Central memory CD8-positive, alpha-beta T cell (primary cell): ENCODE measurements at regions not wholly inside any gene's neighbourhood (a gene's known extent, or its start where the extent isn't known, plus 50 kb on each side); places are given as distances from the start of the nearest gene placed in this dataset.

Source experiments
- ATAC-seq: fragments of 150-1000 bp; cut with Tn5 transposase; replicated peaks from 2 replicates; pipeline ENCODE4 v1.10.0; 2022; ENCODE audit warnings: mild to moderate bottlenecking, moderate FRiP score, moderate number of reproducible peaks; ENCODE audit not compliant: poor library complexity, severe bottlenecking; ENCODE audit errors: extremely low read depth
- DNase-seq, 2 donors: peaks; one replicate each; pipeline ENCODE4 v3.0.0; 2021; ENCODE audit warnings: low spot score in 2 of 2
- H3K27ac Mint-ChIP-seq: one replicate; pipeline ENCODE4 v1.8.0; 2022; ENCODE audit warnings: low read depth, mild to moderate bottlenecking, moderate library complexity, mixed read lengths
- H3K27me3 Mint-ChIP-seq: one replicate; pipeline ENCODE4 v1.8.0; 2022; ENCODE audit warnings: mixed read lengths
- H3K36me3 Mint-ChIP-seq: one replicate; pipeline ENCODE4 v1.8.0; 2022; ENCODE audit warnings: mild to moderate bottlenecking, moderate library complexity, mixed read lengths; ENCODE audit not compliant: insufficient read depth
- H3K4me1 Mint-ChIP-seq: one replicate; pipeline ENCODE4 v1.8.0; 2022; ENCODE audit warnings: mixed read lengths
- H3K4me3 Mint-ChIP-seq: one replicate; pipeline ENCODE4 v1.8.0; 2022; ENCODE audit warnings: mild to moderate bottlenecking, moderate library complexity, mixed read lengths
- H3K9me3 Mint-ChIP-seq: one replicate; pipeline ENCODE4 v1.8.0; 2022; ENCODE audit warnings: mixed read lengths

GRCh38 chr16:35881654-35882053, 2422.2 kb downstream of the TP53TG3F start:
- Mint-ChIP-seq H3K9me3 (peaks cover 26% of the 10 kb centered on the region), H3K27me3 (no peaks in the 10 kb centered on the region)

DNA sequence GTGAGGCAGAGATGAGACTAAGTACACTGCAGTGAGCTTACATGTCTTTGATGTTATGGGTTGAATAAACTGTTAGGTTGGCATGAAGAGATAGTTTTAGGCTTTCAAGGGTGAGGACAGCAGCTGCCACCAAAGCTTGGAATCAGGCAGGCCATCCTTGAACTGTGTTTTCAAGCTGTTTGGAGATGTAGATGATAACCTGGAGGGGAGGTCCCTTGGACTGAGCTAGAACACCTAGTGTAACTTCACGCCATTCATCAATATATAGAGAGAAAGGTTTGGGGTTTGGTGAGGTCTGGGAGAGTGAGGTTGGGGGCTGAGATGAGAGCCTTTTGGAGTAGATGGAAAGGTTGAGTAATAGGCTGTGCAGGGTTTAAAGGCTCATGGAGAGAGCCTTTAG, 2447.0 kb downstream of the TP53TG3F start:
- no peak for ATAC-seq
- H3K36me3 Mint-ChIP-seq = no peaks in the 10 kb centered on the region
- no peaks in the 10 kb centered on the region for H3K27me3 Mint-ChIP-seq
- H3K27ac Mint-ChIP-seq = no peak overlapping the region
- no peak overlapping the region for H3K4me3 Mint-ChIP-seq
- no peaks in the 10 kb centered on the region for H3K4me1 Mint-ChIP-seq
- H3K9me3 Mint-ChIP-seq = peaks cover 49% of the 10 kb centered on the region
- no peak for DNase-seq

More at GRCh38 chr16:35881654-35882053, 2422.2 kb downstream of the TP53TG3F start:
- H3K36me3 Mint-ChIP-seq = no peaks in the 10 kb centered on the region
- H3K4me1 Mint-ChIP-seq = no peaks in the 10 kb centered on the region
- ATAC-seq (no peak), DNase-seq (no peak)
- no peak overlapping the region for H3K27ac Mint-ChIP-seq
- no peak overlapping the region for H3K4me3 Mint-ChIP-seq

DNA sequence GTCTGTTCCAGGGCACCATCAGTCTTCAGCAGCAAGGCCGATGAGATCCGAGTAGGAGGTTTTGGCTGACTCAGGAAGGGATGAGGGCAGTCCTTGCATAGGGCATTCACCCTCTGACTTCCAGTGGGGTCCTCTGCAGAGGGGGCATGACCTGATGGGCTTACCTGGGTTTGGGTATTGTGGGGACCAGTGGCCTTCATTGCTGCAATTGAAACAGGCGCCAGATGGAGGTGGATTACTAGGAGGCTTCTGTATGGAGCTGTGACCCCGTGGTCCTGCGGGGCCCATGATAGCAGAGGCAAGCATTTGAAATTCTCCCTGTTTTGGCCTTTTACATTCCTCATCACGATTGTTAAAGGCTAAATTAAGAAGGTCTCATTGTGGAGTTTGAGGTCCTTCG, 2448.7 kb downstream of the TP53TG3F start:
- Mint-ChIP-seq H3K4me1 (no peaks in the 10 kb centered on the region), H3K27ac (no peak overlapping the region), H3K9me3 (peaks cover 49% of the 10 kb centered on the region), H3K4me3 (no peak overlapping the region), H3K36me3 (peaks cover 2% of the 10 kb centered on the region), H3K27me3 (no peaks in the 10 kb centered on the region)
- DNase-seq (no peak), ATAC-seq (no peak)

DNA sequence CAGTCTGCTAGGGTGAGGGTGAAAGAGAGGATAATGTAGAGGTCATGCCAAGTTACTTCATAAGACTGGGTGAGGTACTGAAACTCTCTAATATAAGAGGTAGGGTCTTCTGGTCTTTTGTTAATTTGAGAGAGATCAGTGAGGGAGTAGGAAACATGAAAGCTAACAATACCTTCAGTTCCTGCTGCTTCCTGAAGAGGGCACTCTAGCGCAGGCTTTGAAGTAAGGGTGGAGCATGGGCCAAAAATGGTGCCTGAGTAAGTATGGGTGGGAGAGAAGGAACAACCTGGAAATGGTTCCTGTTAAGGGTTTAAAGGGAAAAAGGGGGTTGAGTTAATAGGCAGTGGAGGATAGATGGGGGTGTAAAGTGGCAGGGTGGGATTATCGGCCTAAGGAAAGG, 2449.5 kb downstream of the TP53TG3F start:
- peaks cover 2% of the 10 kb centered on the region for H3K36me3 Mint-ChIP-seq
- H3K9me3 Mint-ChIP-seq = peaks cover 49% of the 10 kb centered on the region

DNA sequence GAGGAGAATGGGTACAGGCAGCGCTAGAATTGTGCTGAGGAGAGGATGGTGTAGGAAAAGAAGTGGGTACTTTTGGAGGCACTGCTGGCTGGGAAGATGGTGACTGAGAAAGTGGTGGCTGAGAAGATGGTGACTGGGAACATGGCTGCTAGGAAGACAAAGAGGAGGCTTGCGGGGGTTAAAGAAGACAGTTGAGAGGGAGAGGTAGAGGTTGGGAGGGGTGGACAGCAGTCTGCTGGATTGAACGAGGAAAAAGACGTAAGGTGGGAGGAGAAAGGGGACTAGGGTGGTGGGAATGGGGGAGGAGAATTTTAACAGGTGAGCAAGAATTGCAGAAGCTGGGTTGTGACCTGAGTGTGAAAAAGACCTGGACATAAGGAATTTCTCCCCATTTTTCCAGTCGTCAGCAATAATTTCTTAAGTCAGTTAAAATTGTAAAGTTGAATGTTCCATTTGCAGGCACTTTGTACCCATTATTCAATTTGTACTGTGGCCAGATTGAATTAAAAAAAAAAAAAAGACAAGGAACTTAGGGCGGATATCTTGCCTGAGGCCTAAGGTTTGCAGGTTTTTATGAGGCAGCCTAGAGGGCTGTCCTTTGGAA, 2450.0 kb downstream of the TP53TG3F start:
- Mint-ChIP-seq H3K27me3 (no peaks in the 10 kb centered on the region), H3K4me3 (no peak overlapping the region), H3K9me3 (peaks cover 48% of the 10 kb centered on the region), H3K4me1 (no peaks in the 10 kb centered on the region), H3K36me3 (peaks cover 2% of the 10 kb centered on the region), H3K27ac (no peak overlapping the region)
- ATAC-seq (no peak), DNase-seq (no peak)

More for the DNA sequence above, 2449.5 kb downstream of the TP53TG3F start:
- H3K27me3 Mint-ChIP-seq = no peaks in the 10 kb centered on the region
- H3K27ac Mint-ChIP-seq = no peak overlapping the region
- no peak for ATAC-seq
- no peaks in the 10 kb centered on the region for H3K4me1 Mint-ChIP-seq
- H3K4me3 Mint-ChIP-seq = no peak overlapping the region
- DNase-seq = no peak

DNA sequence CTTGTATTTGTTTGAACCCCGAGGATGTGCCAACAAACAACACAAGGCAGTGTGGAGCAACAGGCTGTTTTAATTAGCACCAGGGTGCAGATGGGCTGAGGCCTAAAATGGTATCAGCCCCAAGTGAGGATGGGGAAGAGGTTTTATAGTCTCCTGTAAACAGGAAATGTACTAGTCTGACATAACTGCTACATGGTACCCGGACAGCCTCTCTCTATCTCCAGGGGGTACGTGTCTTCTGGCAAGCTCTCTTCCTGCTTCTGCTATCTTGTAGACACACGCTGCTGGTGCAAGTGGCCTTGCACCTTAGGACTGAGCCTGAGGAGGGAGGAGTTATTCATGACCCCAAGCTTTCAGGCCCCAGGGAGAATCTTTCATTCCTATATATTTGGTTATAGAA, 2451.0 kb downstream of the TP53TG3F start:
- Mint-ChIP-seq H3K4me1 (no peaks in the 10 kb centered on the region), H3K9me3 (peaks cover 39% of the 10 kb centered on the region), H3K4me3 (no peak overlapping the region), H3K27ac (no peak overlapping the region), H3K36me3 (peaks cover 2% of the 10 kb centered on the region), H3K27me3 (no peaks in the 10 kb centered on the region)
- DNase-seq (no peak), ATAC-seq (no peak)

GRCh38 chr16:35911899-35912298, 2452.5 kb downstream of the TP53TG3F start:
- Mint-ChIP-seq H3K36me3 (peaks cover 2% of the 10 kb centered on the region), H3K4me3 (no peak overlapping the region), H3K4me1 (no peaks in the 10 kb centered on the region), H3K27me3 (no peaks in the 10 kb centered on the region), H3K9me3 (peaks cover 25% of the 10 kb centered on the region), H3K27ac (no peak overlapping the region)
- ATAC-seq = no peak
- DNase-seq = no peak

GRCh38 chr16:35931722-35932121, 2472.3 kb downstream of the TP53TG3F start:
- no peak overlapping the region for H3K27ac Mint-ChIP-seq
- H3K36me3 Mint-ChIP-seq = no peaks in the 10 kb centered on the region
- no peaks in the 10 kb centered on the region for H3K4me1 Mint-ChIP-seq
- peaks cover 7% of the 10 kb centered on the region for H3K9me3 Mint-ChIP-seq
- ATAC-seq (no peak), DNase-seq (no peak)
- no peaks in the 10 kb centered on the region for H3K27me3 Mint-ChIP-seq
- no peak overlapping the region for H3K4me3 Mint-ChIP-seq
